ENCODE measurements at regions not wholly inside any gene's neighbourhood (a gene's known extent, or its start where the extent isn't known, plus 50 kb on each side); places are given as distances from the start of the nearest gene placed in this dataset.
"Not testable (repeated sequence)": the region's sequence is repeated elsewhere in the genome, so short reads cannot be mapped to it uniquely, and the experiment has no call there.

DNA sequence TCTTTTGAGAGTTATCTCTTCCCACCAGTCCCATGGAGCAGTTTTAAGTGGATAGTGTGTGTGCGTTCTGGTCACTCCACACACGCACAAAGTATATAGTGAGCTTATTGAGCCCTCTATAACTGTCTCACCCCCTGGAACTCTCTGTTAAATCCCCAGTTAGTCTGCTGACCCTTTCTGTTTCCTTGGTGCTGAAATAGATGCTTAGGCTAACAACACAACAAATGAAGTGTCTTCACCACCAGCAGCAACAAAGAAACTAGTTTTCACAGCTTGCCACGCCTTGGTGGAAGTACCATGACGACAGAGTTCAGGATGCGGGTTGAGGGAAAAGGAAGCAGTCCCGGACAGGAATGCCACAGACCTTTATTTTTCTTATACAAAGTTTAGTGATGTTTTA lies 203.5 kb upstream of the TMEFF2 start:
- DNase-seq, result no peak

- DNase-seq, result no peak
These were observed 199.9 kb upstream of the TMEFF2 start for GRCh38 chr2:192394605-192395004.

GRCh38 chr2:192391041-192391440 lies 196.3 kb upstream of the TMEFF2 start:
- no peak for DNase-seq

- no peak for DNase-seq
These were observed 195.7 kb upstream of the TMEFF2 start for GRCh38 chr2:192390401-192390800.

GRCh38 chr2:192384191-192384590 lies 189.5 kb upstream of the TMEFF2 start:
- not testable (repeated sequence) for DNase-seq

DNA sequence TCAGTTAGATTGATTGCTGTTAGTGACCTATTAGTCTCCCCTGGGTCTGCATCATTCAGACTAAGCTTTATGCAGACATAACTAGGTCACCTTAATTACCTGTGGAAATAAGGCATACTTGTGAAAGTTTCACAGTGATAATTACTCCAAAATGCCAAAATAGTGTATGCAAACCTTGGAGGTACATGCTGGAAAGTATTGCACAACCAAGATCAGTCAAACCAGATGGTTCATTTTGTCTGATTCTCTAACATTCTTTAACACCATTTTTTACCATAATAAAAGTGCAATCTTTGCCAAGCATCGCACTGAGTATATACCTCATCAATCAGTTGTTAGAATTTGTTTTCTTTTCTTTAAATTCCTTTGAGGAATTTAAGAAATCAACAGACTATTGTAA lies 186.3 kb upstream of the TMEFF2 start:
- no peak for DNase-seq

DNA sequence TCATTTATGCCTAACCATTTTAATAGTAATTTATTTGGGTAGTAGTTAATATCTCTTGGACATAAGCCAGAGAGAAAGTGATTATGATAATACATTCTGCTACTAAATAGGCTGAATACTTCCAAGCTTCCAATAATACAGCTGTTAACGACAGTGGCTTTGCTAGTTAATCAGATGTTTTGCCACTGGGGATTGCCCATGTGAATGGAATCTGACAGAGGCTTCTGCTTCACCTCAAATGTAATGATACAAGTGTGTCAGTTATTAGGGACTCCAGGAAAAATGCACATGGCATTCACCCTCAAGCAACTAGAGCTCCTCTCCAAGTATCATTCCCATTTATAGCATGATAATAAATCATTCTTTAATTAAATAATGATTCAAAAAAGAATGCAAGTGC lies 185.0 kb upstream of the TMEFF2 start:
- no peak for DNase-seq

GRCh38 chr2:192377173-192377572 lies 182.4 kb upstream of the TMEFF2 start:
- no peak for DNase-seq

GRCh38 chr2:192373754-192374153 lies 179.0 kb upstream of the TMEFF2 start:
- no peak for DNase-seq

DNA sequence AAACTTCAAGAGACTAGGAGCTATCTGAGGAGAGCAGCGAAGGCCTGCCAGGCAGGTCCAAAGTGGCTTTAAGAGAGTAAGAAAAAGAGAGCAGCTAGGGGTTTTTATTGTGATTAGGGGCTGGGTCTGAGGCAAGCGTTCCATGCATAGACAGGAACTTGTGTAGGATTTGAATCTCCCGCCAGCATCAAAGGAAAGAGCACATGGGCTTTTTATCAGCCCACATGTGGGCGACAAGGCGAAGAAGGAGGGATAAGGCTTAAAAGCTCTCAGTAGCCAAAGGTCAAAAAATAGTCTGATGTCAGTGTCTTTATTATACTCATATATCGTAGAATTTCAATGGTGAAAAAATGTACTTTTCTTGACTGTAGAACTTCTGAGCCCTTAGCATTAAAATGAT lies 178.5 kb upstream of the TMEFF2 start:
- no peak for DNase-seq

DNA sequence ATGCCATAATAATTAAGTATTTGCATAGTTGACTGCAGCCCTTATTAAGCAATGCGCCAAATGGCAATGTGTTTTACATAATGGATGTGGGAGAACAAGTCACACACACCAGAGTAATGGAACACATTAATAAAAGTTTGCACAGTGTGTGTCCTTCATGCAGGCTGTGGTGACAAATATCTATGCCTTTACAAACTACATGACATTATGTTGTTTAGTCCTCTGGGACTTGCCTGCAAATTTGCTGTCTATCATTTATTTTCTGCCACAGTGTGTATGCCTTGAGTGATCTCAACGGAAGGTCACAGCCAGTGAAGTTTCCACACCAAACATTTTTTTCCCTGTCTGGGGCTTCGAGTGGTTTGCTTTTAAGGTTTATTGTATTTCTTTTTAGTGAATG lies 175.2 kb upstream of the TMEFF2 start:
- DNase-seq, result no peak

DNA sequence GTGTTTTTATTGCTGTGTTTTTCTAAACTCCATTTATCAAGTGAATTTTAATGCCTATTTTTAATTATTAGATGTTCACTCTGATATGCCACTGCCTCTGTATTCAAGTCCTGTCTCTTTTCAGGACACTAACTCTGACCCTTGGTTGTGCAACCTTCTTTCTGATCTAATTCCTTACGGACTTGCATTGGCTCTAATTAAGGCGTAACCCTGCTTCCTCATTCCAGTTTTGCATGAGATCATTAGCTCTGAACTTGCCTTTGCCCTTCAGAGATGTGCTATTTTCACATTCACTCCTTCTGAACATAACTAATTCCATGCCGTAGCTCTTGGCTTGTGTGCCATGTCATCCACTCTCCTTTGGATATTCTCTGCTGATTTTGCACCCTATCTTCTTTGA lies 162.5 kb upstream of the TMEFF2 start:
- DNase-seq, result no peak

GRCh38 chr2:192354512-192355244 lies 159.9 kb upstream of the TMEFF2 start:
- DNase-seq, result no peak

DNA sequence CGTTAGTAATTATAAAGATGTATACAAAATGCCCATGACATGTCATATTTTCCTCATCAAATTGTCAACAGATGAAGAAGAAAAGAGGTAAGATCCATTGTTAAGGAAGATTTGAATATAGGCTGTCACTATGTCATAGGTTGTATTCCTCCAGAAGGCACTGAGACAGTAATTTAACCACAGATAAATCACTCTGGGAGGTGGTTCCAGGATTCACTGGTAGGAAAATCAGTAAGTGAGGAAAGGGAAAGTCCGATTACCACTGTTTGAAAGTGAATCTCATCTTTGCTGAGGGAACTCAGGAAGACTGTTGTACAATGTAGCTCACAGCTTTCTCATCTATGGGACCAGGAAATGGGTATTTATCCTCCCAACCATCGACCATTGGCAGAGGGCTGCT lies 152.8 kb upstream of the TMEFF2 start:
- DNase-seq, result no peak

DNA sequence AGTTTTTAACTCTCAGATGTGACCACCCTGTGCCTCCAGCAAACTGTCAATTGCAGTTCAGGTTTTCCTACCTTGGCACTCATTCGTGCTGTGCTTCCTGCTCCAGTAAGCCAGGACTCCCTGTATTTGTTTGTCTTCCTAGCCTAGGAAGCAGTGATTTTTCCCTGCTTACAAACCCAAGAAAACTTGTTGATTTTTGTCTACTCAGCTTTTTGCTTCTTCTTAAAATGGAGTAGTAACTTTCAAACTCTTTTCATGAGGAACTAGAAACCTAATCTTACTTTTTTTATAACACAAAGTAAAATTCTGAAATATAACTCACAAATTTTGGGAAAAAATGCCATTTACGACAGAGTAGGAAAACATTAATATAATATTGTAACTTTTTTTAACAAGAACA lies 150.6 kb upstream of the TMEFF2 start:
- DNase-seq, result no peak

DNA sequence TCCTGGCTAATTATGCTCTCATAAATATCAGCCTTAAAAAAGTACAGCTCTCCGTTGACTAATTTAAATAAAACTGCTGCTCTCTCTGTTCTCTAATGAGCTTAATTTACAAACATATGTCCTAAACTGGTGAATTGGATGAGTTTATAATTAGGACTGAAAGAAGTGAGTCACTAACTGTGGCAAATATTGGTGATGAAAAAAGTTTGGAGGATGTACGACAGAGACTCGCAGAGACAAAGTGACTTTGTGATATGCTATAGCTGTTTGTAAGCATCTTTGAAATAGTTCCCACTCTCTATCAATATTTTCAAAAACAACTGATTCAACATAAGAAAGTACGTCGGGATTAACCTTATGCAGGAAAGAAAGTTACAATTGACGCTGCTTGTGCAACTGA lies 138.9 kb upstream of the TMEFF2 start:
- DNase-seq, result no peak

DNA sequence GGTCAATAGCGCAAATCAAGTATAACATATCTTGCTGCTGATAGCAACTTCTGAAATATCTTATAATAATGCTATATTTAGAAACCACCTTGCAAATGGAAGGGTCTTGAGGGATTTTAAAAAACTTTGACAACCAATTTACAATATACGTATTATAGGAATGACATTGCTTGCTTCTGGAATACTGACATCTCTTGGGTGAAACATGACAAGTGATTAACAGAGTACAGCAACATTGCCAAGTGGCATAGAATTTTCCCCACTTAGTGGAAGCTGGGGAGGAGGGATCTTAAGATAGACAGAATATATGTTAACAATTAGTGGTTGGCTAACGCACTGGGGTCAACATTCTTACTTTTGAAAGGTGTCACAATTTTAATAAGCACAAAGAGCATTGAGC lies 133.6 kb upstream of the TMEFF2 start:
- no peak for DNase-seq

DNA sequence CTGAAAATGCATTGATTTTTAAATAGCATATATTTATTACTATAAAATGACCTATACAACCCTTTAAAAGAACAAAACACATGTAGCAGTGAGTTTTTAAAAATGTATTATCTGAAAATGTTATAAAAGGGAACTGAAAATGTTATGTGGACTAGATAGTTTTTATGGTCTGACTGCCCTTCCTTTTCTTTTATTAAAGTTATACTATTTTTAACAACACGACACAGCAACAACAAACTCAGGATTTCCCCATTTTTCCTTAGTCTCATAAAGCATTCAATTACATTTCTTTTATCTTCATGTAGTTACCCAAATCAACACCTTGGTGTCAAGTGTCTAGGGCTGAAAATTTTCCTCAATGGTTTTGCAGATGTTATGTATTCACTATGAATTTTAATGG lies 132.8 kb upstream of the TMEFF2 start:
- DNase-seq, result no peak

GRCh38 chr2:192315543-192315942 lies 120.8 kb upstream of the TMEFF2 start:
- no peak for DNase-seq

- no peak for DNase-seq
These were observed 120.2 kb upstream of the TMEFF2 start for GRCh38 chr2:192314800-192315481.

GRCh38 chr2:192313773-192314172 lies 119.0 kb upstream of the TMEFF2 start:
- DNase-seq, result no peak

DNA sequence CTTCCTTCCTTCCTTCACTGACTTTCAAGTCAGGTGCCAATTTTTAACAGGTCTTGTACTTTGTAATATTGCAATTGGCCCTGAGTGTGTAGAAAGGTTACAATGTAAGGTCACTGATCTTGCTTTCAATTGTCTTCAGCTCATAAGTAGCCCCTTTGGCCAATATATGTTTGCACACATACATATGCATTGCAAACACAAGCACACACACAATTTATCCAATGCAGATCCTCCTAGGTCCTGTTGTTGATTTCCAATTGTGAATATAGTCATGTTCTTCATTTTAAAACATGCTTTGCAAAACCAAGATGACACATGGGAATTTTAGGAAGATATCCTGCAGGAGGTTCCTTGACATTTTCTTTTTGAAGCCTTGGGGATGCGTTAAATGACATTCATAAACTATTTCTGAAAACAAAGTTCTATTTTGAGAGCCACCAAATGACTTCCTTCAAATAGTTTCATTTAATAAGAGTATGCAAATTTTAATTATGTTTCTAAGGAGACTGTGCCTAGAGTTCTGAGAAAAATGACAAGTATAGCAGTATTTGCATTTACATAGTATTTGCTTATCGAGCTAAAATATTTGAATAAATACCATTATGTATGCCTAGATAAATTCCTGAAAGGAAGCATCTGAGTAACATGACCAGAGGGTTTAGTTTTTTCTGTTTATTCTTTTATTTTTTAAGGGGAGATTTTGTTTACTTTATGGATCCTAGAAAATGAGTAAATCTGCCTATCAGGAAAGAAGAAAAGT lies 117.1 kb upstream of the TMEFF2 start:
- DNase-seq, result no peak

DNA sequence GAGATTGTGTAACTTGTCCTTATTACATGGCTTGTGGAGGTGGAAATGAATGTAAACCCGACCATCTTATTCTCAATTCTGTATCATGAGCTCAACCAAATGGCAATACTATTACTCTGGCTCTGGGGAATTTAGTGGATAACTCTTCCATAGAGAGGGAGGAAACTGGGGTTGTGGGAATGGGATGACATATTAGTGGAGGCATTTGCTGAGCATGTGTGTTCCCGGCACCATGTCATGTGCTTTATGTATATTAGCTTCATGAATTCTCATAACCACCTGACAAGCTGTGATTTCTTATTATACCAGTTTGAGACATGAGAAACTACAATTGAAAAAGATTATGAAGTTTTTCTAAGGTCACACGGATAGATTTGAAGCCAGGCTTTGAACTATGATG lies 112.8 kb upstream of the TMEFF2 start:
- peak; percentile 47 for DNase-seq

DNA sequence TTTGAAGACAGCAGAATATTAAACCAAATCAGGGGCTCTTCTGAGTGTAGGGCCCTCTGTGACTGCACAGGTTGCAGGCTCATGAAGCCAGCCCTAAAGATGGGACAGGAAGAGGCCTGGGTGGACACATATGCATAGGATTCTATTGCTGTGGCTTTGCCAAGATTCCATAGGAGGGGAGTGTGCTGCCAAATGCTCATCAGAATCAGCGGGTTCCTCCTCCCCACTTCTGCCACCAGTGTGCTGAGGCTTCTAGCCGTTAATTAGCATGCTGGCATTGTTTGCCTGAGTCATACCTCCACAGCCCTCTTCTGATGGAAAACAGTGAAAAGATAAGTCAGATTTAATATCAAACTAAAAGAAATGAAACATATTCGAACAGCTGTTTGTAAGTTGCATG lies 103.9 kb upstream of the TMEFF2 start:
- DNase-seq, result peak; percentile 4

Data from fibroblast of skin of abdomen (primary cell).